Fibroblast of peridontal ligament (primary cell): ENCODE measurements at regions not wholly inside any gene's neighbourhood (a gene's known extent, or its start where the extent isn't known, plus 50 kb on each side); places are given as distances from the start of the nearest gene placed in this dataset.
A peak's percentile ranks its signal among the peaks of the same experiment; 100 is the strongest.
"Not testable (repeated sequence)": the region's sequence is repeated elsewhere in the genome, so short reads cannot be mapped to it uniquely, and the experiment has no call there.

ENCODE experiments used
- DNase-seq: peaks from one replicate; pipeline ENCODE4 v3.0.0-alpha.2; 2010; ENCODE audit errors: extremely low read depth

DNA sequence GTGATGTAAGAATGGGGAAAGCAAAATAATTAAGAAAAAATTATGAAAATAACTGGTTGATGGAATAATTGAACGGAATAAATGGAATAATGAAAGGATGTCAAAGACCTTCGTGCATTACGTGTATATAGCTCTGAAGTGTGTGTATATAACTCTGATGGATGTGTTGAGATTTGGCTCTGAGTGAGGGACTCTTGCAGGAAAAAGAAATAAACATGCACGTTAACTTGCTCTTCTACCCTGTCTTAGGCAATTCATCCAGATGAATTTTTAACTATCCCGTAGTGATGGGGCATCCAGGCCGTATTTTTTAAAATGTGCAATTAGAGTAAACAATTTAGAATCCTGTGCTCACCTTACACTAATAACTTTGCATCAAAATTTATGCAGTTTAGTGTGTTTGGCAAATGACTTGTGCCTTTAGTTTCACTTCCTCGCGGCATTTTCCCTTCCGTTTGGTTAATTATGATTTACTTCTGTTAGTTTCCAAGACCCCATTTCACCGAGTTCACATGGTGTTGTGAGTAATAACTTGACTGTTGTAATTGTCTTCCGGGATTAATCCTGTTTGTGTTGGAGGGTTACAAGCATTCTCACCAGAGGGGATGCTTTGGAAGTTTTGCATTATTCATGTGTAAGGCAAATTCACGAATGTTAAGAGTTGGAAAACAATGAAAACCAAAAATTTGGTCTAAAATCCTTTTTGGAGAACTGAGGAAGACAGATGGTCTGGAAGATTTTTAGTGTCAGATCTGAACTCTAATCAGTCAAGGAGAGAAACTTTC is 256.5 kb upstream of the FAT1 start:
- peak; percentile 45 for DNase-seq

DNA sequence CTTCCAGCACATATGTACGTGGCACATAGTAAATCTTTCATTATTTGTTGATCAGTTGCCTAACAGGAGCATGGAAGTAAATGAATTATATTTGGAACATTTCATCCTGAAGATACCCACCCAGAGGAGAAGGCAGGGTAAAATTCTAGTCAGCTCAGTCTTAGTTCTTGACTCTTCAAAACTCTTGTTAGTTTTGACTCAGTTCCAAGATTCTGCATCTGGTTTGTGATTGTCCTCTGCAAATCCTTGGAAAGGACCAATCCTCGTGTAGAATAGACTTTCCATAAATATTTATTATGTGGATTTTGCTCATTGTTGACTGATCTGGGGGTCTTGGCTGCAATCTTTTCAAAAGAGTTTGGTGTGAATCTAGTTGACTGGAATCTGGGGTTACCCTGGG is 257.5 kb upstream of the FAT1 start:
- DNase-seq = peak; percentile 69

DNA sequence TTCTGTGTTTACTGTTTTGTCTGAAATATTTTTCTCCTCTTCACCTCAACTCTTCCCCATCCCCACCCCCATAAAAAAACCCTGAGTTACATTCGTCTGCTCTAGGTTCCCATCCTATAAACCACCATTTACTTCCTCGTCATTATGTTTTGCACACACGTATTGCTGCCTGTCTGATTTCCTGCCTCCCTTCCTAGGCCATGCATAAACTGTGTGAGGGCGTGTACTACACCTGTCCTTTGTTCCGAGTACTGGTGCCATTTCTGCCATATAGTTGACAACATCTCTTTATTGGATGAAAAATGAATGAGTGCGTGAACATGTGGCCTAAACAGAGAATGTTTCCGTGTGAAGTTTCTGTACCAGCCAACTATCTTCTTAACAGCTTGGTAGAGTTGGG is 258.5 kb upstream of the FAT1 start:
- no peak for DNase-seq

DNA sequence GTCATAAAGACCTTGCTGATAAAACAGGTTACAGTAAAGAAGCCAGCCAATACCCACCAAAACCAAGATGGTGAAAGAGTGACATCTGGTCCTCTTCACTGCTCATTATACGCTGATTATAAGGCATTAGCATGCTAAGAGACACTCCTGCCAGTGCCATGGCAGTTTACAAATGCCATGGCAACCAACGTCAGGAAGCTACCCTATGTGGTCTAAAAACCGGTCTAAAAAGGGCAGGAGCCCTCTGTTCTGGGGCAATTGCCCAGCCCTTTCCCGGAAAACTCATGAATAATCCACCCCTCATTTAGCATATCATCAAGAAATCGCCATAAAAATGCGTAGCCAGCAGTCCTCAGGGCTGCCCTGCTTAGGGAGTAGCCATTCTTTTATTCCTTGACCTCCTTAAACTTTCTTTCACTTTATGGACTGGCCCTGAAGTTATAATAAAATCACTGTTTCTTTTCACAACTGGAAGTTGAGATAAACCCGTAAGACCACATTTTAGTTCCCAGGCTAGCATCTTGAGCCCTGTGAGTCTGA is 260.5 kb upstream of the FAT1 start:
- DNase-seq = no peak

DNA sequence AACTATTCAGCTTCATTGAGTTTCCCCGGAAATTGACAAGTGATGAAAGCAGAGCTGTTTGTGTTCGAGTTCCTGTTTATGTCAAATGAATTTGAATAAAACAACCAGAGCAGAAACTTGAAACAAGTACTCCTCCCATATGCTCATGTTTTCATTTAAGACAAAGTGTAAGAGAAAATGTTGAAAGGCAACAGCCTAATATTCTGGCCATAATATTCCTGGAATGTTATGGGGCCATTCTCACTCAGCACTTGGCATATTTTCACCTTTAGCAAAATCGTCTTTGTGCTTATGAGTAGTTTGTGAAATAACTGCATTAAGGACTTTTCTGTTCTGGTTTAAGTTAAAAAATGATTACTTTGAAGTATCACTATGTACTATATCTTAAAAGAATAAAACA is 276.0 kb upstream of the FAT1 start:
- no peak for DNase-seq

DNA sequence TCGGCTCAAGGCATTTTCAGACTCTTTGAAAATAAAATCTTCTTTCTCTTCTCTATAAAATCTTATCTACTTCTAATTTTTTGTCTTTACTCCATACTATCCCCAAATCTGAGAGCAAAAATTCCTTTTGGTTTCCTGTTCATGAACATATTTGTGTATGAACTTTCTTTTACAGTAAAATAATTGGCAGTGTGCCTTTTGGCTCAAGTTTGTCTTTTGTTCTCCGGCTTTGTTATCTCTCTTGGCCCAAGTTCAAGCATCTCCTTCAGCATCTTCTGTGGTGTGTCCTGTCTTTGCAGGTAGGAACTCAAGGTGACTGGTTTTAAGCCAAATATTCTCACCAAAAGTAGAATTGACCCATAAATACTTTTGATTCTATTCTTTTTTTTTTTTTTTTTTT is 276.6 kb upstream of the FAT1 start:
- no peak for DNase-seq

DNA sequence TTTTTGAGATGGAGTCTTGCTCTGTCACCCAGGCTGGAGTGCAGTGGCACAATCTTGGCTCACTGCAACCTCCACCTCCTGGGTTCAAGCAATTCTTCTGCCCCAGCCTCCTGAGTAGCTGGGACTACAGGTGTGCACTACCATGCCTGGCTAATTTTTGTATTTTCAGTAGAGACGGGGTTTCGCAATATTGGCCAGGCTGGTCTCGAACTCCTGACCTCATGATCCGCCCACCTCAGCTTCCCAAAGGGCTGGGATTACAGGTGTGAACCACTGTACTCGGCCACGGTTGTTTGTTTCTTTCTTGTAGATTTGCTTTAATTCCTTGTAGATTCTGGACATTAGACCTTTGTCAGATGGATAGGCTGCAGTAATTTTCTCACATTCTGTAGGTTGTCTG is 278.5 kb upstream of the FAT1 start:
- DNase-seq = not testable (repeated sequence)

DNA sequence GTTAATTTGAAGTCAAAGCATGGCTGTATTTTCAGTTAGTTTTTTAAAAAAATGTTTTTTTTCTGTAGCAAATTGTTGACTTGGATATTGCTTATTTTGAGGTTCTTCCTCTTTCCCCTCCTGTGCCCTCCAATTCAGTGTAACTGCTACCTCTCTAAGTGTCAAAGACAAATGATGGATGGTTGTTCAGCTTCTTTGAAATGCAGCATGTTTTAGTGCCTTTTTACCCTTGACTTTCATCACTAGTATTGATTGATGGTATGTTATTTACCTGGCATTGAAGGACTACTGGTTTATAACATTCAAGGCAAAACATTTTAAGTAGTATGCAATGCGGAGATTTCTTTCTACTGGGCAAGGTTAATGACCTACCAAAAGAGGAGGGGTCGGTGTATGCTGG is 281.0 kb upstream of the FAT1 start:
- no peak for DNase-seq

DNA sequence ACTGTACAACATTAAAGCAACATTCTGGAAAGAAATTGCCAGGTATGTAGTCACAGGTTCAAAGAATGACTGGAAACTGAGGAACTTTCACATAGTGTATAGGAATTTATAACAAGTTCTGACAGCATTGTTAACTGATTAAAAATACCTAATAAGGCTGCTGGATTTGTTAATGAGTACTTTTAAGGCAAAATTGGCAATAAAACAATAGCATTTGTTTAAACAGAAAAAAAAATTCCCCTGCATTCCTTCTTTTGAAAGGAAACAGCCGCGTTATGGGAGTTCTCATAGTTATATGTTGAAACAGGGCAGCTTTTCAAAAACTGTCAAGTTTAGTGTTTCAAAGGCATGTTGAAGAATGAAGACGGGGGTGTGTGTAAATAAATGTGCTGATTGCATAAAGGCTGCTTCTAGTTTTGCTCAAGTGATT is 282.5 kb upstream of the FAT1 start:
- DNase-seq = peak; percentile 60

DNA sequence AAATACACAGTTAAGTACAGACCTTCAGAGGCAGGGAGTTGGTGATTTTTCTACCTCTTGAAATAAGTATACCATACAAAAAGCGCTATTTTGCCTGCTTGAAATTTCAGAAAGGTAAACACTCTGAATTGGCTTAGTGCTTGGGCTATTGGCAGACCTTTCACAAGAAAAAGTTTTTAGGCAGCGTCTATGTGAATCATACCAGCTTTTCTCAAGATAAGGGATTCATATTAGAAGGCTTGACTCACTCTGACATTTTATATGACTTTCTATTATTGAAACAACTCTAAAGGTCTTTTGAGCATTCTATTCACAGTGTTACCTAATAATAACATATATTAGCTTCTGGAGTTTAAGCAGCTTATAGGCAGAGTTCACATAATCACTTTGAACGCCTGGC is 286.4 kb upstream of the FAT1 start:
- no peak for DNase-seq

DNA sequence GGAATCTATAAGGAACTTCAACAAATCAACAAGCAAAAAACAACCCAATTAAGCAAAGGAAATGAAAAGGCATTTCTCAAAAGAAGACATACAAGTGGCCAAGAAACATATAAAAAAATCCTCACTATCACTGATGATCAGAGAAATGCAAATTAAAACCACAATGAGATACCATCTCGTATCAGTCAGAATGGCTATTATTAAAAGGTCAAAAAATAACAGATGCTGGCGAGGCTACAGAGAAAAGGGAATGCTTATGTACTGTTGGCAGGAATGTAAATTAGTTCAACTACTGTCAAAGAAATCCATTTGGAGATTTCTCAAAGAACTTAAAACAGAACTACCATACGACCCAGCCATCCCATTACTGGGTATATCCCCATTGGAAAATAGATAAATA is 292.4 kb upstream of the FAT1 start:
- no peak for DNase-seq

DNA sequence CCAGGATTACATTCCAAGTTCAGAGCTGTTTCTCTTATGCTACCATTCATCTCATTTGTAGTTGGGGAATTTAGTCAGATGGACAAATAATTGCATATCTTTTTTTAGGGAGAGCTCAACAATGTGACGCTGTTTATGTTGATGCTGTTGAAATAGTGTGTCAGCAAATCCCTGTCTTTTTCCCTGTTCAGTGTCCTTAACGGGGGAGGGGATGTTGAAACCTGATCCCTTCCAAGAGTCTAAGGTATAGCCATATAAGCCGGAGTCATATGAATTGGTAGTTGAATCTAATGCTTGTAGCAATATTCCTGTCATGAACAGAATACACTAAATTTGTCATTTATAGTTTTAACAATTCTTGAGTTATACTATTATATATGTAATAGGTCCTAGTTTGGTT is 293.5 kb upstream of the FAT1 start:
- no peak for DNase-seq

DNA sequence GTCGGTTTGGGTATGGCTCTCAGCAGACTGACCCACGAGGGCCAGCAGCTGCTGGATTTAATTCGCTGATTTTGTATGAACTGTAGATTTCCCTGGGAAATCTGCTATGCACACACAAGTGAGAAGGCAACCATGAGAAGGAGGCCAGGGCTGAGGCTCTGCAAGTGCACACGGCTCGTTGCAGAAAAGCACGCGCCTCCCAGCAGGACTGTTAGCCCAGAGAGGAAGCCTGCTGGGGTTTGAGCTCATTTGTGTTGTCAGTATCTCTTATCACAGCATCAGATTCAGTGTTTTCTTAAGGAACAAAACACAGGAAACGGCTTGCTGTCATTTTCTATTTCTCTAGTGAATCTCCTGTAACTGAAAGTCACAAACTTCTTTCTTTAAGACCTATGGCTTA is 296.2 kb upstream of the FAT1 start:
- DNase-seq = no peak

DNA sequence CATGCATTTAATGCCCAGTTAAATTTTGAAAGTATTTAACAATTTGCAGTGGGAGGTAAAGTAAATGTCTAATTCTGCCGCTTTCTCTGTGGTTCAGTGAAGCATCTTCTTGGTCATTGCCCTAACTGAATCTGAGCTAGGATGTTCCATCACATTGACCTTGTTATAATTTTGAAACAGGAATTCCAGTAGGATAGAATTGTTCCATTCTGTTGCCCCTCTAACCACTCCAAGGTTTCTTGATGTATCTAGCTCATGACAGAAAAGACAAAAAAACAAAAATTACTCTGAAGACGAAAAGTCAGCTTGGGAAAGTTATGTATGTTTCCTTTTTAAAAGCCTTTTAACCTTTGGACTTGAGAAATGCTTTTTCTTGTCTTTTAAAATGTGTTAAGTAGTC is 297.0 kb upstream of the FAT1 start:
- DNase-seq = no peak

DNA sequence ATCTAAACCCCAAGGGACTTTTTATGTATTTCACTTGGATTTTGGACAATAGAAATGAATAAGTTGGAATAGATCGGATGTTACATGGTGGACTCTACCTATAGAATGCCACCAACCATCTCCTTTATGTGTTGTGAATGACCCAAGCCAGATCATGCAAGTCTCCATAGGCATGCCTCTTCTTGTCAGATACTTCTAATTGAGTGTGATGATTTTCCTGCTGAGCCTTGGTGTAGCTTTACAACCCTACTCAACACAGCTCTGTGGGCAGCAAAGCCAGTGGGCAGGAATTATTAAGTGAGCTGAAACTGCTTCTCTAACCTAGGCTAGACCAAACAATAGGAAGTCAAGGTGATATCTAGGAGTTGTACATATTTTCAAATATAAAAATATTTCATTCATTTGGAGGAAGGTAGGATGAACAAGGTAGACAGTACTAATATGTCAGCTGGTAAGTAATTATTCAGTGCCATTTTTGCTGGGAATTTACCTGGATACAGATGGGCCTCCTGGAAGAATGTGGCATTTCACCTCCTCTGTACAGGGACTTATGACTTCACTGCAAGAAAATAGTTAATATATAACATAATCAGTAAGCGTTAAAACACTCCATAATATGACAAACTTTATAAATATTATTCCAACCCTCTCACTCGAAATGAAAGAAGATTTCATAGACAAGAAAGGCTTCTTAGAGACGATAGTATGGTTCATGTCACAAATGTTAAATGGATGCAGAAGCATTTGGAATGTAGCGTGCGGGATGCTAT is 298.0 kb upstream of the FAT1 start:
- no peak for DNase-seq

DNA sequence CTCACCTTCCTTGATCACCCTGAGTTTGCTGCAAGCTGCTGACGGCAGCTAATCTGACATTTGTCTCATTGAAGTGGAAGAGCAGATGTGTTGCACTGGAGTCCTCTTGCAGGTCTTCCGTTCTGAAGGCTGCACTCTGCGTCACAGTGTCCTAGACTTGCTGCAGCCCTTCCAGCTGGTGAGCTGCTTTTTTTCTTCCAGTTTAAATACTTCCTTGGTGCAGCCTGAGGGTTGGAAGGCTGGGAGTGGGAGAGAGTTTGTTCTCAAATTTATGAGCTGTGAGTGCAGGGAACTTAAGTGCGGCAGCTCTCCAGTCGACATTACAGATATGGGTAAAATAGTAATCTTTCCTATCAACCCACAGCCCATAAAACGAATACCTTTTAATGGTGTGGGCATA is 303.6 kb upstream of the FAT1 start:
- DNase-seq = peak; percentile 5

DNA sequence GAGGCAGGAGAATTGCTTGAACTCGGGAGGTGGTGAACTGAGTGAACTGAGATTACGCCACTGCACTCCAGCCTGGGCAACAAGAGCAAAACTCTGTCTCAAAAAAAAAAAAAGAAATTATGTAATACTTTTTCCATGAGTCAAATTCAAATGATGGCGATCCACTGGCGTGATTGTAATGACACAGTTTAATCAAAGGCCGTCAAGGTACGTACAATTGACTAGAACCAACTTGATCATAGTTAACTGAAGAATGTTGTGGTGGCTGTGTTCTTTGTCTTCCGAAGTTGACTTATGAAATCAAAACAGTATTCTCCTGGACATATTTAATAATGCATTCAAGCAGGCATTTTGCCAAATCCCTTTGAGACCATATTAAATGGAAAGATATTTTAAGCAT is 318.6 kb upstream of the FAT1 start:
- no peak for DNase-seq

DNA sequence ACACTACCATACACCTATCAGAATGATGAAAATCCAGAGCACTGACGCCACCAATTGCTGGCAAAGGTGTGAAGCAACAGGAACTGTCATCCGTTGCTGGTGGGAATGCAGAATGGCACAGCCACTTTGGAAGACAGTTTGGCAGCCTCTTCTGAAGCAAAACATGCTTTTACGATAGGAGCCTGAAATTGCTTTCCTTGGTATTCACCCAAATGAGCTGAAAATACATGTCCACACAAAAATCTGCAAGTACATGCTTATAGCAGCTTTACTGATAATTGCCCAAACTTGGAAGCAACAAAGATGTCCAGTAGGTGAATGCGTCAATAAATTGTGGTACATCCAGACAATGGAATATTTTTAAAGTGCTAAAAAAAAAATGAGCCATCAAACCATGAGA is 322.8 kb upstream of the FAT1 start:
- DNase-seq = no peak

DNA sequence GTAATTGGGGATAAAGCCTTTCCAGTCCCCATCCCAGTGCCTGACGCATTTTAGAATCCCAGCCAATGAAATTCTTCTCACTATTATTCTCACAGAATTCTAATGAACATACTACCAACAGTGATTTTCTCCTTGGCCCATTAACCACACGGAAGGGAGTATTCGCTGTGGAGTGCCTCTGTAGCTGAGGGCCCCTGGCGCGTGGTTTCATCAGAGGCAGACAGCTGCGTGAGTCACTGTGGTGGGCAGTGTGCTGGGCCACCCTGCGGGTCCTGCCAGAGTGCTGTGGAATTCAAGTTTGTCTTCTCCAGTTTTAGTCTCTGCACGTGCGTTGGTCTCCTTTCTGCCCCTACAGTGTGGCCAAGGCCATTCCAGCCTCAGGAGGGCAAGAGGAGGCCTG is 335.4 kb upstream of the FAT1 start:
- no peak for DNase-seq

DNA sequence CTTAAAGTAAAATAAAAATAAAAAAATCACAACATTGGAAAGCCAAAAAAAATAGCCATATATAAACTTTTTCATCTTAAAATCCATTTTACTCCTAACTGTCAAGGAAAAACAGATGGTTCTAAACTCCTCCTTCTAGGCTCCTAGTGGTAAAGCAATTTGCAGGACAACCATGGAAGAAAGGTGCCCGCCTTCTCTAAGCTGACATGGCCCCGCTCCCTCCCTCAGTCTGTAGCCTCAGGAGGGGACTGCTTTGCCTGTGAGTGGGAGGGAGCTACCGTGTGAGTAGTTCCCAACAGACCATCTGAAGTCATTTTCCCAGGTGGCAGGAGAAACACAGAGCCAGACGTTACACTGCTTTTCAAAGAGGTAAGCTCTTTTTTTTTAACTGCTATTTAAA is 336.2 kb upstream of the FAT1 start:
- no peak for DNase-seq

DNA sequence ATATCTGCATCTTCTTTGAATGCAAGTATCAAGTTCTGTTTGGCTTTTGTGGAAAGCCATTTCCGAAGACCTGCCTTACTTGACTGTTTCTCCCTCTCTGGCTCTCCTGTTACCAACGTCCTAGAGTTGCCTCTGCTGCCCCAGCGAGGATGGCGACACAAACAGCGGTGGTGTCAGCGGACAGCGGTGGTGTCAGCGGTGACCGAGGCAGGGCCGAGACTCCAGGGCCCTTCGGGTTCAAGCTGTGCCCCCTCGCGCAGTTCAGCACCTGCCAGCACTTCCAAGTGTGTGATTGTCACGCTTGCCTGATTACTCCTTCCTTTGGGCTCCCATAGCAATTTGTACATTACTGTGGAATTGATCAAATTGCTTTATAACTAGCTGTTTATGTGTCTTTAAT is 336.9 kb upstream of the FAT1 start:
- DNase-seq = no peak

DNA sequence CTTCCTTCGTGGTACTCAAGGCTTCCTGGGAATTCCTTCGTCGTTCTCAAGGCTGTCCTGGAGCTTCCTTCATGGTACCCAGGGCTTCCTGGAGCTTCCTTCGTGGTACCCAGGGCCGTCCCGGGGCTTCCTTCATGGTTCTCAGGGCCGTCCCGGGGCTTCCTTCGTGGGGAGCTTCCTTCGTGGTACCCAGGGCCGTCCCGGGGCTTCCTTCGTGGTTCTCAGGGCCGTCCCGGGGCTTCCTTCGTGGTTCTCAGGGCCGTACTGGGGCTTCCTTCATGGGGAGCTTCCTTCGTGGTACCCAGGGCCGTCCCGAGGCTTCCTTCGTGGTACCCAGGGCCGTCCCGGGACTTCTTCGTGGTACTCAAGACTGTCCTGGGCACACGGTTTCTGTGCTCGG is 339.6 kb upstream of the FAT1 start:
- no peak for DNase-seq

DNA sequence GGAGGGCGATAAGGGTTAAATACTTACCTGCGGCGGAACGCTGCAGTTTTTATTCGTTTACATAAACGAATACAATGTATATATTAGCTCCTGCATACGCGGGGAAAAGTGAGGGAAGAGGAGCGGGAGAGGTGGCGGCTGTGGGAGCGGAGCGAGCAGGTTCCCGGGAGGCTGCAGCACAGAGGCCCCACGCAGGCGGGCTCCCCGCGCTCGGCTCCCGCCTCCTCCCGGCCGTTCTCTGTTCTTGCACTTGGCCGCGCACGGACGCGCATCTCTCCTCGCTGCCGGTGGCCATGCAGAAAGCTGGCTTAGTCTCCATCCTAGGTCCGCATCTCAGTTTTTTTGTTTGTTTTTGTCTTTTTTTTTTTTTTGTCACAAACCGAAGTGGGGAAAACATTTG is 340.4 kb upstream of the FAT1 start:
- DNase-seq = no peak
